ENCODE measurements at regions not wholly inside any gene's neighbourhood (a gene's known extent, or its start where the extent isn't known, plus 50 kb on each side); places are given as distances from the start of the nearest gene placed in this dataset.

GRCh38 chr4:171715973-171716372 is 97.2 kb upstream of the GALNTL6 start:
- H3K27ac ChIP-seq: no peak overlapping the region
- no peak overlapping the region for H3K4me3 ChIP-seq
- no peaks in the 10 kb centered on the region for H3K4me1 ChIP-seq
- intact Hi-C loops (cut with DNase I): no loop called here
- H3K27me3 ChIP-seq: no peaks in the 10 kb centered on the region
- TF ChIP-seq POLR2A (IDR thresholded peaks at IDR 0.05) (no peak), POLR2AphosphoS5 (IDR thresholded peaks at IDR 0.05; ENCODE audit: insufficient read depth in 1 of 2, low read depth in 1 of 2) (no peak), CTCF (IDR thresholded peaks at IDR 0.05) (no peak)
- H3K9me3 ChIP-seq: no peaks in the 10 kb centered on the region
- DNase-seq (ENCODE audit: extremely low spot score in 2 of 2): no peak
- H3K36me3 ChIP-seq: no peaks in the 10 kb centered on the region

GRCh38 chr4:171714791-171715454 is 98.3 kb upstream of the GALNTL6 start:
- intact Hi-C loops (cut with DNase I): no loop called here
- Histone ChIP-seq H3K36me3 (no peaks in the 10 kb centered on the region), H3K27ac (no peak overlapping the region), H3K4me3 (no peak overlapping the region), H3K27me3 (no peaks in the 10 kb centered on the region), H3K4me1 (no peaks in the 10 kb centered on the region), H3K9me3 (no peaks in the 10 kb centered on the region)
- DNase-seq (ENCODE audit: extremely low spot score in 2 of 2): no peak
- TF ChIP-seq CTCF (IDR thresholded peaks at IDR 0.05): no peak
- no peak for TF ChIP-seq POLR2A (IDR thresholded peaks at IDR 0.05)
- TF ChIP-seq POLR2AphosphoS5 (IDR thresholded peaks at IDR 0.05; ENCODE audit: insufficient read depth in 1 of 2, low read depth in 1 of 2): no peak

GRCh38 chr4:171710743-171711142 is 102.5 kb upstream of the GALNTL6 start:
- intact Hi-C loops (cut with DNase I): no loop called here
- no peak for TF ChIP-seq POLR2A (IDR thresholded peaks at IDR 0.05)
- TF ChIP-seq CTCF (IDR thresholded peaks at IDR 0.05): no peak
- no peak for TF ChIP-seq POLR2AphosphoS5 (IDR thresholded peaks at IDR 0.05; ENCODE audit: insufficient read depth in 1 of 2, low read depth in 1 of 2)
- H3K27ac ChIP-seq: no peak overlapping the region

GRCh38 chr4:171676555-171677215 is 136.5 kb upstream of the GALNTL6 start:
- H3K4me1 ChIP-seq: no peaks in the 10 kb centered on the region
- intact Hi-C loops (cut with DNase I): no loop called here
- no peaks in the 10 kb centered on the region for H3K27me3 ChIP-seq
- H3K4me3 ChIP-seq: no peak overlapping the region
- H3K36me3 ChIP-seq: no peaks in the 10 kb centered on the region
- DNase-seq (ENCODE audit: extremely low spot score in 2 of 2): no peak
- no peak overlapping the region for H3K27ac ChIP-seq
- no peak for TF ChIP-seq POLR2A (IDR thresholded peaks at IDR 0.05)
- TF ChIP-seq CTCF (IDR thresholded peaks at IDR 0.05): no peak
- TF ChIP-seq POLR2AphosphoS5 (IDR thresholded peaks at IDR 0.05; ENCODE audit: insufficient read depth in 1 of 2, low read depth in 1 of 2): no peak
- H3K9me3 ChIP-seq: no peaks in the 10 kb centered on the region

More at GRCh38 chr4:171710743-171711142, 102.5 kb upstream of the GALNTL6 start:
- Histone ChIP-seq H3K4me1 (no peaks in the 10 kb centered on the region), H3K27me3 (no peaks in the 10 kb centered on the region), H3K36me3 (no peaks in the 10 kb centered on the region), H3K9me3 (no peaks in the 10 kb centered on the region), H3K4me3 (no peak overlapping the region)
- no peak for DNase-seq (ENCODE audit: extremely low spot score in 2 of 2)

GRCh38 chr4:171674781-171675180 is 138.4 kb upstream of the GALNTL6 start:
- Histone ChIP-seq H3K4me1 (no peaks in the 10 kb centered on the region), H3K27ac (no peak overlapping the region), H3K4me3 (no peak overlapping the region), H3K27me3 (no peaks in the 10 kb centered on the region), H3K36me3 (no peaks in the 10 kb centered on the region), H3K9me3 (no peaks in the 10 kb centered on the region)
- TF ChIP-seq POLR2AphosphoS5 (IDR thresholded peaks at IDR 0.05; ENCODE audit: insufficient read depth in 1 of 2, low read depth in 1 of 2) (no peak), CTCF (IDR thresholded peaks at IDR 0.05) (no peak), POLR2A (IDR thresholded peaks at IDR 0.05) (no peak)
- no peak for DNase-seq (ENCODE audit: extremely low spot score in 2 of 2)
- intact Hi-C loops (cut with DNase I): no loop called here
